GM21825 (cell line): ENCODE measurements at regions not wholly inside any gene's neighbourhood (a gene's known extent, or its start where the extent isn't known, plus 50 kb on each side); places are given as distances from the start of the nearest gene placed in this dataset.
"Not testable (repeated sequence)": the region's sequence is repeated elsewhere in the genome, so short reads cannot be mapped to it uniquely, and the experiment has no call there.

ENCODE experiments used
- ATAC-seq: cut with Tn5 transposase; IDR thresholded peaks from one replicate; pipeline ENCODE4 v1.9.1; 2021; ENCODE audit warnings: mild to moderate bottlenecking, moderate library complexity; ENCODE audit not compliant: unreplicated experiment

DNA sequence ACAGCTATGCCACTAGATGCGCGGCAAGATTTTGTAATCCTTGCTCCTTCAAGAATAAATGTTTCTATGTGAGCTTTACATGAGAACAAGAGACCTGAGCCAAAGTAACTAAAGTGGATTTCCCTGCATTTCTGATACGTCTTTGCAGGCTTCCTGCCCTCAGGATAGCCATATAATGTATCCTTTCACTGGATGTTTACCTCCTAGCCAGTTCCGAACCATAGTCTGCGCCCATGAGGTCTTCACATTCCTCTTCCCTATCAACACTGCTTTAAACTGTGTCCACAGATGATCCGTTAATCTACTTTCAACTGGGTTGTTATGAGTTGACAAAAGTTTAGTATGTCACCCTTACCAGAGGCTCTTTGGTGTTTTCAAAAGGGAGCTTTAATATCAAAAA is 1889.1 kb upstream of the AGA start:
- no peak for ATAC-seq

DNA sequence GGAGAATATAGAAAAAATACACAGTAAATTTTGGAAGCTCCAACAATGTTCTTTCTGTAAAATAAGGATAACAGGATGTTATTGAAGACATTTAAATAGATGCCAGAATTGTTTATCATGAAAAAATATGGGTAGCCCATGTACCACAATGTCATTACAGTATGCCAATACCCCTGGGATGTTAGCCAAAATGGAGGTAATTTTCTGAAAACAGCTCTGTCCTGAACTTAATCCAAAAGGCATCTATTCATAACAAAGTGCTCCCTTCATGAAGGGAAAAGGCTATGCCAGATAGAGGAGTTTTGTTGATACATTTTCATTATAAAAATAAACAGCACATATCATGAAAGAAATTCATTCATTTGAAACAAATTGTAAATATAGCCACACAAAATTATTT is 1902.6 kb upstream of the AGA start:
- no peak for ATAC-seq

- ATAC-seq: no peak
Measured at GRCh38 chr4:179352221-179352620, 1910.0 kb upstream of the AGA start.

DNA sequence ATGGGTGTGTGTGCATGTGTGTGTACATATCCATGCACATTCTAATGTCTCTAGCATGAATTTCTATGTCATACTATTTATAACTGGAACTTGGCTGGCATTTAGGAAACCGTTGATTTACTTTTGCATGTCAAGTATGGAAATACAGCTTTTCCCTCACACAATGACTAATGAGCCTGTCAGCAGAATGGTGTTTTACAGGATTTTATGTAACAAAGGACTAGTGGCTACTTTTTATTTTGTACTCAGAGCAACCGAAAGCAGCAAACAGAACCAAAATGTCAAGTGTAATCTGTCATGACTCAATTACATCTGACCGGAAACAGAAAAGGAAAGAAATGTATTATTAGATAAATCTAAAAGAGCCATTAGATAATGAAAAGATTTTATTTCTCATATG is 1911.5 kb upstream of the AGA start:
- ATAC-seq: no peak

DNA sequence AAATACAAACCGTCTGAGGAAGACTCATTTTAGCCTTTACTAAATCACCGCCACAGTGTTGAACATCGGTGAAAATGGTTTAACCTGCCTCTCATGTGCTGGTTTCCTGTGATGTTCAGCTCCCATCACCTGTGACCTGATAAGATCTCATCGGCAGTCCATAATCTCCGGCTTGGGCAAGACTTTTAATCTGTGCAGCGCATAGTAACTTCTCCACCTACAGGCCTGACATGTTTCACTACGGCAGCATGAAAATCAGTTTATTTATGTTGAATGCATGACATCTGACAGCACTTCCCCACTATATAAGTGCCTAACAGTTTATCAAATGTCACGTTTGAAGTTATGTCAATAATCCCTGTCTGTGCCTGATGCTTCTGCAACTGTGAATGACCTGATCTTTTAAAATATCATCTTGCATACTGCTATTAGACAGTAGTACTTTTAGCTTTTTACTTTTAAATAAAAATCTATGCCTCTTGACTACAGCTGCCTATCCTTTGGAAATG is 1919.8 kb upstream of the AGA start:
- no peak for ATAC-seq

GRCh38 chr4:179365932-179366331 is 1923.7 kb upstream of the AGA start:
- not testable (repeated sequence) for ATAC-seq

GRCh38 chr4:179372242-179372641 is 1930.0 kb upstream of the AGA start:
- no peak for ATAC-seq

- no peak for ATAC-seq
Measured at GRCh38 chr4:179372746-179373145, 1930.5 kb upstream of the AGA start.

DNA sequence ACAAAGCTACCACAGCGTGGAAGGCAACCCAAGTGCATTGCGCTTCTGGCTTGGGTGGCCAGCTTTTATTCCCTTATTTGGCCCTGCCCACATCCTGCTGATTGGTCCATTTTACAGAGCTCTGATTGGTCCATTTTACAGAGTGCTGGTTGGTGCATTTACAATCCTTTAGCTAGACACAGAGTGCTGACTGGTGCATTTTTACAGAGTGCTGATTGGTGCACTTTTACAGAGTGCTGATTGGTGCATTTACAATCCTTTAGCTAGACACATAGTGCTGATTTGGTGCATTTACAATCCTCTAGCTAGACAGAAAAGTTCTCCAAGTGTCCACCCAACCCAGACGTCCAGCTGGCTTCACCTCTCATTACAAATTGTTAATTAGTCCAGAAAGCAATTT is 1936.6 kb upstream of the AGA start:
- not testable (repeated sequence) for ATAC-seq

DNA sequence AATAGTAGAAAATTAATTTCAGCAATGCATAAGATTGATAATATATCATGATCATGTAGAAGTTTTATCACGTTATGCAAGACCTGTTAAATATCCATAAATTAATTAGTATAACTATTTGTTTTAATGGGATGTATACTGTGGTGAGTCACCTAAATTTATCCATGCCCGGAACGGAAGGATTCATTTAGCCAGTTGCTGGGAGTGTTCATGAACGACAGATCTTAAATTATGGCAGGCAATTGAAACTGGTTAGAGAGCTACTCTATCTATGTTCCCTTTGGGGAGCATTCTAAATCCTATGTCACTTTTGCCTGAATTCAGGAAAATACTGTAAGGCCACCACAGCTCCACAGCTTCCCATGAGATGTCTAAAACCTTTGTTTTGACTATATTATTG is 1950.5 kb upstream of the AGA start:
- no peak for ATAC-seq

GRCh38 chr4:179398414-179398813 is 1956.2 kb upstream of the AGA start:
- ATAC-seq: no peak

- no peak for ATAC-seq
Measured at GRCh38 chr4:179399054-179399782, 1957.0 kb upstream of the AGA start.

GRCh38 chr4:179415037-179415846 is 1973.0 kb upstream of the AGA start:
- no peak for ATAC-seq

- ATAC-seq: no peak
Measured at GRCh38 chr4:179415847-179416223, 1973.6 kb upstream of the AGA start.

GRCh38 chr4:179417357-179417756 is 1975.1 kb upstream of the AGA start:
- no peak for ATAC-seq

DNA sequence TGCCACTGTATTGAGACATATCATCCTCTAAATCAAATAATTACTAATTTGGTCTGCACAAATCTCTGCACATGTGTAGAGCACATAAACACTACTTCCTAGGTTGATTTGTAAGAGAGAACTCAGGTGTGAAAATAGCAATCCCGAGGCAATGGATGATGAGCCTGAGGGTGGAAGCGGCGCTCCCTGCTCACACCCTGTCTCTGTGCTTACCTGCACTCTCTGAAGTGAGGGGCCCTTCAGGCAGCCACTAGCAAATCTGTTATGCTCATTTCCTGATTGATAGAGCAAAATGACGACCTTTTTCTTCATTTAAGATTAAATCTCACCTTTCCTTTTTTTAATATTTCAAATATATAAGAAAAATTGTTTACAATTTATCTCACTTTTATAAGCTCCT is 1995.7 kb upstream of the AGA start:
- ATAC-seq: no peak

GRCh38 chr4:179441596-179441995 is 1999.4 kb upstream of the AGA start:
- no peak for ATAC-seq

DNA sequence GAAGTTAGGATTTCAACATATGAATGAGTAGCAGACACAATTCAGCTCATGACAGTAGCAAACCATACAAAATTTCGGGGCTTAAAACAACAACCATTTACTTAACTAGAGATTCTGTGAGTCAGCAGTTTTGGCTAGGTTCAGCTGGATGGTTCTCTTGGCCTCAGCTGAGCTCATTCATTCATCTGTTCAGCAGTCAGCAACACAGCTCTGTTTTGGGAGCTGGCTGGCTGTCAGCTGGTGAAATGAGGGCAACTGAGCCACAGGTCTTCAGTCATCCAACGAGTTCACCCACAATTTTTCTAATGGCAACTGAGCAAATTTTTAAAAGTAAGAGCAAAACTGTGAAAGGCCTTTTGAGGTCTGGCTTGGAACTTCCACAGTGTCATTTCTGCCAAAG is 2005.1 kb upstream of the AGA start:
- ATAC-seq: no peak

- no peak for ATAC-seq
Measured at GRCh38 chr4:179465131-179465797, 2023.0 kb upstream of the AGA start.

- ATAC-seq: no peak
Measured at GRCh38 chr4:179467878-179468277, 2025.6 kb upstream of the AGA start.

- ATAC-seq: no peak
Measured at GRCh38 chr4:179472164-179472563, 2029.9 kb upstream of the AGA start.

DNA sequence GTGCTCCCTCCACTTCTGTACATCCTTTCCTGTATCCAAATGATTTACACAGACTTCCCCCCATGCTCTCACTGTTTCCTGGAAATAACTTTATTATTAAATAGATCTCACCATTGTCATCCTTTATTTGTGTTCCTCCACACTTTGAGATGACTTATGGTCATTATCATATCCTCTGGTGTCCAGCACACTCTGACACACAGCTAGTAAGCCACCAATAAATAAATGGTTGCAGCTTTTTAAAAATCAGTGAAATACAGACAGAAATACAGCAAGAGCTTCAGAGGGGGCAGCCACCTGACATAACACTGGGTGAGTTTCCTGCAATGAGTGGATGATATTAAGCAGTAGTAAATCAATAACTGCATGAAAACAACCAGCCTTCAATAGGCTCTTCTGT is 2036.4 kb upstream of the AGA start:
- no peak for ATAC-seq
